ENCODE measurements at regions not wholly inside any gene's neighbourhood (a gene's known extent, or its start where the extent isn't known, plus 50 kb on each side); places are given as distances from the start of the nearest gene placed in this dataset.

DNA sequence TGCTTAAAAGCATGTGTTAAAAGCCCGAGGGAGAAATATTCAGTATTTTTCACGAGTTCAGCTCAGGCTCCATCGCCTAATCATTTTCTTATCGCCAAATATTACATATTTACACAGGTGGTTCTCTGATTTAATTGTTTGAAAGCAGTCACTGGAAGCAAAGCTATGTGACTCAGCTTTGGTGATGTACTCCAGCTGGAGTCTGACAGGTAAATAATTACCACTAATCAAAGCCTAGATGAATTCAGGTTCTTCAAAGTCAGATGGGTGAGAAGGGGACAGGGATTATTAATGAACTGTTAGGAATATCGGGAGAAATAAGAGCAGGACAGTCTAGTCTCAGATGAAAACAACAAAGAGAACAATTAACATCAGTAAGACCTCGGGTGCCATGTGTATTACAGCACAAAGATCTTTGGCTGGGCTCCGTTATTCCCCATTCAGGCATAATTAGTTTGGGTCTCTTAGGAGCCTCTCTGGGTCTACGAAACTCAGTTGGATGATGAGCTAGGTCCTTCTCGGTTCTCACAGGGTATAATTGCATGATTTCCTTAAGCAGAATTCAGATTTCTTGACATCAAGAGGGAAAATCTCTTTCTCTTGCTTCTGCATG, 331.7 kb upstream of the ADAMTS9 start:
- no peak overlapping the region for H3K27ac ChIP-seq
- TF ChIP-seq, protein P1, sequence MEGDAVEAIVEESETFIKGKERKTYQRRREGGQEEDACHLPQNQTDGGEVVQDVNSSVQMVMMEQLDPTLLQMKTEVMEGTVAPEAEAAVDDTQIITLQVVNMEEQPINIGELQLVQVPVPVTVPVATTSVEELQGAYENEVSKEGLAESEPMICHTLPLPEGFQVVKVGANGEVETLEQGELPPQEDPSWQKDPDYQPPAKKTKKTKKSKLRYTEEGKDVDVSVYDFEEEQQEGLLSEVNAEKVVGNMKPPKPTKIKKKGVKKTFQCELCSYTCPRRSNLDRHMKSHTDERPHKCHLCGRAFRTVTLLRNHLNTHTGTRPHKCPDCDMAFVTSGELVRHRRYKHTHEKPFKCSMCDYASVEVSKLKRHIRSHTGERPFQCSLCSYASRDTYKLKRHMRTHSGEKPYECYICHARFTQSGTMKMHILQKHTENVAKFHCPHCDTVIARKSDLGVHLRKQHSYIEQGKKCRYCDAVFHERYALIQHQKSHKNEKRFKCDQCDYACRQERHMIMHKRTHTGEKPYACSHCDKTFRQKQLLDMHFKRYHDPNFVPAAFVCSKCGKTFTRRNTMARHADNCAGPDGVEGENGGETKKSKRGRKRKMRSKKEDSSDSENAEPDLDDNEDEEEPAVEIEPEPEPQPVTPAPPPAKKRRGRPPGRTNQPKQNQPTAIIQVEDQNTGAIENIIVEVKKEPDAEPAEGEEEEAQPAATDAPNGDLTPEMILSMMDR (IDR thresholded peaks at IDR 0.05) = no peak
- TF ChIP-seq ZFX (IDR thresholded peaks at IDR 0.05; ENCODE audit: borderline replicate concordance) = no peak

DNA sequence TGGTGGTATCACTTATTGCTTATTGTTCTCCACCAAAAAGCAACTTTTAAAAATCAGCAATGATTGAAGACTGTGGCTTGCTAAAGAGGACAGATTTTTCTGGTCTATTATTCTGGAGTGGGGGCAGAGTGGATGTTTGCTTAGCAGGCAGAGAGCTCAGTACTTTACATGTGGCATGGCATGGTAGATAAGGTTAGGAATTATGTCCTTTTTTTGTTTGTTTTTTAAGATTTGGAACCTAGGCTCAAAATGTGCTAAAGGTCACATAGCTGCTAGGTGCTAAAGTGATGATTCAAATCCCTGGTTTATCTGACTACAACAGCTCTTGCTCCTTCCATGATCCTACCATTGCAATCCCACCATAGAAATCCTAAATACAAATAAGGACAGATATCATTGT, 331.0 kb upstream of the ADAMTS9 start:
- no peak overlapping the region for H3K27ac ChIP-seq
- TF ChIP-seq ZFX (IDR thresholded peaks at IDR 0.05; ENCODE audit: borderline replicate concordance) = no peak

DNA sequence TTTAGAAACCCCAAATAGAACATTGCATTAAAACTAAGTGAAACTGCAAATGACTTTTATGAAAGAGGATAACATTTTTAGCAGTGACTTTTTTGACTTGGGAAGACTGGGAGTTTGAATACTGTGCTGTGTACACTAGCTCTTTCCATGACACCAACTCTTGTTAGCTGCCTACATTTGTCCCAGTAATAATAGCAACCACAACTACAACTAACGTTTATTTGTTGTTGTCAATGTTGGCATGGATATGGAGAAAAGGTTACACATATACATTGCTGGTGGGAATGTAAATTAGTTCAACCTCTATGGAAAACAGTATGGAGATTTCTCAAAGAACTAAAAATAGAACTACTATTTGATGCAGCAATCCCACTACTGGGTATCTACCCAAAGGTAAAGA, 329.6 kb upstream of the ADAMTS9 start:
- TF ChIP-seq, protein P1 (IDR thresholded peaks at IDR 0.05) = no peak
- TF ChIP-seq ZFX (IDR thresholded peaks at IDR 0.05; ENCODE audit: borderline replicate concordance) = no peak
- no peak overlapping the region for H3K27ac ChIP-seq

DNA sequence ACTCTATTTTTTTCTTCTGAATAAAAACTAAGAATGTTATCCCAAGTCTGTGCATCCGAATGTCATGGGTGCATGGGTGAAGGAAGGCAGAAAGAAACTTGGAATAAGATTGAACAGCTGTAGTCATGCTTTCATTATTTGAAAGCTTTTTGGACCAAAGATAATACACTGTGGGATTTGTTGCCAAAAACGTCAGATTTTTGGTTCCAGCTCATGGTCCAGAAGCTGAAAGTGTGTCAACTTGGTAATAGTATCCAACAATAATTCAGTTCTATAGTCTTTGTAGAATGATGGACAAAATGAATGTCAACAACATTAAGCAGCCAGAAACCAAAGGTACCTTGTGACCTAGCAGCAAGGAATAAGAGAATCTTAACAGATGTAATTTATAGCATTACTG, 327.9 kb upstream of the ADAMTS9 start:
- H3K27ac ChIP-seq = no peak overlapping the region
- no peak for TF ChIP-seq ZFX (IDR thresholded peaks at IDR 0.05; ENCODE audit: borderline replicate concordance)
- TF ChIP-seq, protein P1 (IDR thresholded peaks at IDR 0.05) = no peak

DNA sequence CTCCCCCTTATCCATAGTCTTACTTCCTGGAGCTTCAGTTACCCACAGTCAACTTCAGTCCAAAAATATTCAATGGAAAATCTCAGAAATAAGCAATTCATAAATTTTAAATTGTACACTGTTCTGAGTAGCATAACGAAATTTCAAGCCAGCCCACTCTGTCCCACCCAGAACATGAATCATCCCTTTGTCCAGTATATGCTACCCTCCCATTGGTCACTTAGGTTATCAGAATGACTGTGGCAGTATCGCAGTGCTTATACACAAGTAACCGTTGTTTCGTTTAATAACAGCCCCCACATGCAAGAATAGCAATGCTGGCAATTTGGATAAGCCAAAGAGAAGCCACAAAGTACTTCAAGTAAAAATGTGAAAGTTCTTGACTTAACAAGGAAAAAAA, 325.3 kb upstream of the ADAMTS9 start:
- H3K27ac ChIP-seq = no peak overlapping the region
- TF ChIP-seq, protein P1 (IDR thresholded peaks at IDR 0.05) = no peak
- TF ChIP-seq ZFX (IDR thresholded peaks at IDR 0.05; ENCODE audit: borderline replicate concordance) = no peak

DNA sequence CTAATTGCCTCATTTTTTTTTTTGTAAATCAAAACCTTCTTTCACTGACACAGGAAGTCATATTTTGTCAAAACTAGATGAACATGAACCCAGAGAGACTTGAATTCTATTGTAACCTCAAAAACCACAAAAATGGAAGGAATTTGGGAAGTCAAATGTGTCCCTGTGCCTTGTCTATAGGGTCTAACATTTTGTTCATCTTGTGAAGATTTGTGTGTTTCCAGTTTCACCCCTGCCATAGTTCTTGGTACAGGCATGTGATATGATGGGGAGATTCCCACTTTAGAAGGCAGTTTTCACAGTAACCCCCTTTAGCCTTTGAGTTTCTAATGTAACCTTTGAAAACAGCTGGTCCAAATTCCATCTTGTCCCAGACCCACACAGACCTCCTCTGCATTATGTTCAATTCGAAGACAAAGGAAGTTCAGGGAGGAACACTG, 318.5 kb upstream of the ADAMTS9 start:
- H3K27ac ChIP-seq = no peak overlapping the region
- TF ChIP-seq, protein P1 (IDR thresholded peaks at IDR 0.05) = no peak
- no peak for TF ChIP-seq ZFX (IDR thresholded peaks at IDR 0.05; ENCODE audit: borderline replicate concordance)

DNA sequence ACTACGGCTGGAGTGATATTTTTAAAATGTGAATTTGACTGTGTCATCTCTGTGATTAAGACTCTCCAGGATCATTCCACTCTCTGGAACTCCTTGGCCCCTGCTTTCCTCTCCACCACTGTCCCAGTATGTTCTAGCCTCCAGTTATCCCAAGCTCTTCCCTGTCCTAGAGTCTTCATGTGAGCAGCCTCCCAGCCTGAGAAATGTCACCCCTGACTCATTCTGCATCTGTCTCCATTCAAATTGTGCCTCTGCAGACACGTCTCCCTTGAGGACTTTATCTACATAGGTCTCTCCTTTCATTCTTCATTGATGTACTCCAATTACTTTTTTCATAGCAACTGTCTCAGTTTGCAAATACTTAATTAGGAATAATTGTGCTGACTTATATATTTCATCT, 317.7 kb upstream of the ADAMTS9 start:
- no peak overlapping the region for H3K27ac ChIP-seq

More for the DNA sequence above, 317.7 kb upstream of the ADAMTS9 start:
- no peak for TF ChIP-seq ZFX (IDR thresholded peaks at IDR 0.05; ENCODE audit: borderline replicate concordance)
- TF ChIP-seq, protein P1 (IDR thresholded peaks at IDR 0.05) = no peak
